Glomerular visceral epithelial cell (primary cell): ENCODE measurements at regions not wholly inside any gene's neighbourhood (a gene's known extent, or its start where the extent isn't known, plus 50 kb on each side); places are given as distances from the start of the nearest gene placed in this dataset.

Experiments used
- DNase-seq: peaks from one replicate; pipeline ENCODE4 v3.0.0-alpha.2; 2016; ENCODE audit errors: extremely low spot score

- no peak for DNase-seq
These were observed 50.5 kb upstream of the LRRC1 start for GRCh38 chr6:53744321-53744720.

- DNase-seq, result no peak
These were observed 53.6 kb upstream of the LRRC1 start for GRCh38 chr6:53741034-53741823.

GRCh38 chr6:53737746-53738145, 57.1 kb upstream of the LRRC1 start:
- DNase-seq, result no peak

GRCh38 chr6:53735896-53736295, 58.9 kb upstream of the LRRC1 start:
- DNase-seq, result no peak

- DNase-seq, result peak; percentile 84
These were observed 60.1 kb upstream of the LRRC1 start for GRCh38 chr6:53734473-53735299.

GRCh38 chr6:53731866-53732636, 62.8 kb upstream of the LRRC1 start:
- no peak for DNase-seq

GRCh38 chr6:53730767-53731166, 64.0 kb upstream of the LRRC1 start:
- DNase-seq, result no peak

GRCh38 chr6:53728570-53729194, 63.1 kb upstream of the KLHL31 start:
- DNase-seq, result peak; percentile 54

- peak; percentile 15 for DNase-seq
These were observed 62.2 kb upstream of the KLHL31 start for GRCh38 chr6:53727748-53728147.

GRCh38 chr6:53725791-53726575, 60.4 kb upstream of the KLHL31 start:
- peak; percentile 72 for DNase-seq

- DNase-seq, result no peak
These were observed 58.9 kb upstream of the KLHL31 start for GRCh38 chr6:53724501-53724900.

- DNase-seq, result no peak
These were observed 57.8 kb upstream of the KLHL31 start for GRCh38 chr6:53723331-53723730.

GRCh38 chr6:53721766-53722165, 56.2 kb upstream of the KLHL31 start:
- no peak for DNase-seq

GRCh38 chr6:53718597-53719460, 53.3 kb upstream of the KLHL31 start:
- peak; percentile 69 for DNase-seq

- no peak for DNase-seq
These were observed 52.0 kb upstream of the KLHL31 start for GRCh38 chr6:53717566-53717965.

- no peak for DNase-seq
These were observed 49.9 kb upstream of the KLHL31 start for GRCh38 chr6:53715434-53715833.
